ENCODE measurements at regions not wholly inside any gene's neighbourhood (a gene's known extent, or its start where the extent isn't known, plus 50 kb on each side); places are given as distances from the start of the nearest gene placed in this dataset.

GRCh38 chr2:867296-867695 is 83.4 kb upstream of the SNTG2 start:
- no peak for TF ChIP-seq CTCF (conservative IDR thresholded peaks at IDR 0.05 in 1 of 2, IDR thresholded peaks at IDR 0.05 in 1 of 2; ENCODE audit: low read depth in 1 of 2, low read length in 2 of 2)
- no peak for TF ChIP-seq EZH2 (IDR thresholded peaks at IDR 0.05; ENCODE audit: low read length, missing control alignments)

Measured in fibroblast of lung (primary cell).